CD4-positive, alpha-beta T cell treated with Interleukin-10 for 1 hour (primary cell): ENCODE measurements at regions not wholly inside any gene's neighbourhood (a gene's known extent, or its start where the extent isn't known, plus 50 kb on each side); places are given as distances from the start of the nearest gene placed in this dataset.

Source experiments
- DNase-seq: peaks from one replicate; pipeline ENCODE4 v3.0.0-alpha.2; 2020

GRCh38 chrX:45804276-45804675, 603.6 kb upstream of the DIPK2B start:
- no peak for DNase-seq

- DNase-seq = no peak
These were observed 602.8 kb upstream of the DIPK2B start for GRCh38 chrX:45803383-45803921.

DNA sequence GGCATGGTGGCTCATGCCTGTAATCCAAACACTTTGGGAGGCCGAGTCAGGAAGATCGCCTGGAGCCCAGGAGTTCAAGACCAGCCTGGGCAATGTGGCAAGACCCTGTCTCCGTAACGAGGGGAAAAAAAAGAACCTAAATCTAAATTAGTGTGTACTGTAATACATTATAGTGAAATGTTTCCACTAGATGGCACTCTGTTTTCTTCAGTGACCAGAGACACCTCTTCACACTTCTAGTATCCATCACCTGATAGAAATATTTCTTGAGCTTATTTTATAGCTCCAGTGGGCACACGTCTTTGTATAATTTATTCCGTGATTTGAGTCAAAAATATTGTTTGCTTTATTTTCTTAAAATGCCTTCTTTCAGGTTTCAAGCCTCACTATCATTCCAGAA, 600.9 kb upstream of the DIPK2B start:
- peak; percentile 57 for DNase-seq

DNA sequence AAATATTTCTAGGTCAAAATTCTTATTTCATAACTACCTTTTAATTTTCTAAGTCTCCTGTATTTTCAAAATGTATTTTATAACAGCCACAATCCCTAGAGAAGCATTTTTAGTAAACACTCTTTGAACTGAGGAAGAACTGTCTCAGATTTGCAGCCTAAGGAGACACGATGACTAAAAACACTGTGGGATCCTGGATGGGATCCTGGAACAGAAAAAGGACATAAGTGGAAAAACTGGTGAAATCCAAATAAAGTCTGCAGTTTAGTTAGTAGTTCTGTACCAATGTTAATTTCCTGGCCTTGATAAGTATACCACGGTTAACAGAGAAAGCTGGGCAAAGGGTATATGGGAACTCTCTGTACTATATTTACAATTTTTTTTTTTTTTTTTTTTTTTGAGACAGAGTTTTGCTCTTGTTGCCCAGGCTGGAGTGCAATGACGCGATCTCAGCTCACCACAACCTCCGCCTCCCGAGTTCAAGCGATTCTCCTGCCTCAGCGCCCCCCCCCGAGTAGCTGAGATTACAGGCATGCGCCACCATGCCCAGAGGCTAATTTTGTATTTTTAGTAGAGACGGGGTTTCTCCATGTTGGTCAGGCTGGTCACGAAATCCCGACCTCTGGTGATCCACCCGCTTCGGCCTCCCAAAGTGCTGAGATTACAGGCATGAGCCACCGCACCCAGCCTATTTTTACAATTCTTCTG, 600.2 kb upstream of the DIPK2B start:
- DNase-seq = peak; percentile 66

- DNase-seq = no peak
These were observed 598.9 kb upstream of the DIPK2B start for GRCh38 chrX:45799576-45799975.

DNA sequence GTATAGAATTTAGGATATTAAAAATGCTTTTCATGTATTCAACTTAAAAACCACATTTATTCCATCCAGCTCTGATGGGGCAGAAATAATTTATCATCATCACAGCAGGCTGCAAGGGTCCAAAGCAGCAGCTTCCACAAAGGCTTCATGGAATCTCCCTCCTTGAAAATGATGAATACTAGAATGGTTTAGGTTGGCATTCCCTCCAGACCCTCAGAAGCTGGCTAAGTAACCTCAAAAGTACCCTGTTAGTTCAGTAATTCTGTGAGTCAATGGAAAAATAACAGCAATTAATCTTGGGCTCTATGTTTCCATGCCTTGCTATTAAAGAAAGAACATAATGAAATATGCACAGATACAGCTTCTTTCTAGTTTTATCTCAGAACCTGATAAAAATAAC, 594.9 kb upstream of the DIPK2B start:
- no peak for DNase-seq

DNA sequence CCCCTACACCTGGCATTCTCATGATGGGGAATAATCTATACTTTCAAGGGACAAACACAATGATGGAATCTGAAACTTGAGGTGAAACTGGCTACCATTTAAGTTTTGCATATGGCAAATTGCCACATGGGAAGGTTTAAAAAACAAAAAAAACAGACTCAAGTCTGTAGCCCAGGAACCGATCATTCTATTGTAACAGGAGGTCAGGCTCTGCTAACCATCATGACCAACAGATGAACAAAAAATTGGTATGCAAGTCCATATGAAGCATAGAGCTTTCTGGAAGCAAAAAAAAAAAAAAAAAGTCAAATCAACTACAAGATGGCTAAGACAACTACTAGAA, 594.3 kb upstream of the DIPK2B start:
- no peak for DNase-seq

DNA sequence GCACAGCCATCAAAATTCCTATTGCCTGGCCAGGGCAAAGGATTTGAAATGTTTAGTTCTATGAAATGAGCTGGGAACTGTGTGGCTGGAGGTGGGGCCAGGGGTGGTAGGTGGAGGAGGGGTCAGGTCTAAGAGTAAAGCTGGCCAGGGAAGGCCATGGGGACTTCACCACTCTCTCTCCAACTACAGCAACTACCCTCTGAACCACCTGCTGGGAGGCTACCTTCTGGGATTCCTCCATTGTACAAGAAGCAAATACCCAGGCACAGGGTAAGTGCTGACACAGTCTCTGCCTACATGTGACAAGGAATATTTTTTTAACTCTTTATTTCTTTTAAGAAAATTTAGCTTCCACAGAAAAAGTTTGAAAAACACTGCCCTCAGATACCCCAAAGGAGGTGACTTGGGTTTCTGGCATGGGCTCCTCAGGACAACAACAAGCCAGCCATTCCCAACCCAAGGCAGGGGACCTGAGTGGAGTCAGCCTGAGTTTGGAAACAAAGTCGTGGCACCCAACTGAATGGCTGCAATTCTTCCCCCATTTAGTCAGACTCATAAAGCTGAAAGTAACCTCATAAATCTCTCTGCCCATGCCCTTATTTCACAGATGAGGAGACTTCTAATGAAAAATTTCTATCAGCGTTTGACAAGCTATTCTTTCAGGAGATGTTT, 593.8 kb upstream of the DIPK2B start:
- no peak for DNase-seq

GRCh38 chrX:45788941-45789348, 588.3 kb upstream of the DIPK2B start:
- DNase-seq = no peak

GRCh38 chrX:45788315-45788714, 587.6 kb upstream of the DIPK2B start:
- no peak for DNase-seq

DNA sequence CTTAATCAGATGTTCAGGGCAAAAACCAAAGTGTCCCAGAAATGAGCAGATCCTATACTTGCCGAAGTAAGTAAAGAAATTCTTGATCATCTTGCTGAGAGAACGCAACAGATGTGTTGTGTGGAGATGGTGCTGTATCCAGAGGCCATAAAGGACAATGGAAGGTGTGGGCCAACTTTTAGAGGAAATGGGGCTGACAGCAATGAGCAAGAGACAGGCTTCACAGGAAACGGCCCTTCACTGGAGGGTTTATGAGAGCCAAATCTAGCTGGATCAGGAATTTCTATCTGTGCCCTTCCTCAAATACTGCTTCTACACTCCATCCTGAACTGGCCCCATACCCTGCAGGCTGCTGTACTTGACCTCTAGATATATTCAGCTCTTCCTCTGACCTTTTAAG, 583.9 kb upstream of the DIPK2B start:
- no peak for DNase-seq

DNA sequence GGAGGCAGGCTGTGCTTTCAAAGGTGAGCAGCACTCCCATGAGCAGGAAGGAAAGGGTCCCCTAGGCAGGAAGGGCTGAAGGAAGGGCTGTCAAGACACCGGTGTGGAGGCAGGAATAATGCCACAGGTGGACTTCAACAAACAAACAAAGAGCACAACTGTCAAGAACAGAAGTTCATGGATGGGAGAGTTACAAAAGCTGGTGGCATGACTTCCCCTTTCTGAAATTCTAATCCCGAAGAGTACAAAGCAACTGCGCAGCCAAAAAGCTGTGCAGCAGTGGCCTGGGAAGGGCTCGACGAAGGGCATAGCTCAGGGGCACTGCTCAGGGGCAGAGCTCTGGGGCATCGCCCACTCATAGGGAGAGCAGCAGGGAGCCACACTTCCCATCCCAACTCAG, 582.3 kb upstream of the DIPK2B start:
- DNase-seq = no peak

DNA sequence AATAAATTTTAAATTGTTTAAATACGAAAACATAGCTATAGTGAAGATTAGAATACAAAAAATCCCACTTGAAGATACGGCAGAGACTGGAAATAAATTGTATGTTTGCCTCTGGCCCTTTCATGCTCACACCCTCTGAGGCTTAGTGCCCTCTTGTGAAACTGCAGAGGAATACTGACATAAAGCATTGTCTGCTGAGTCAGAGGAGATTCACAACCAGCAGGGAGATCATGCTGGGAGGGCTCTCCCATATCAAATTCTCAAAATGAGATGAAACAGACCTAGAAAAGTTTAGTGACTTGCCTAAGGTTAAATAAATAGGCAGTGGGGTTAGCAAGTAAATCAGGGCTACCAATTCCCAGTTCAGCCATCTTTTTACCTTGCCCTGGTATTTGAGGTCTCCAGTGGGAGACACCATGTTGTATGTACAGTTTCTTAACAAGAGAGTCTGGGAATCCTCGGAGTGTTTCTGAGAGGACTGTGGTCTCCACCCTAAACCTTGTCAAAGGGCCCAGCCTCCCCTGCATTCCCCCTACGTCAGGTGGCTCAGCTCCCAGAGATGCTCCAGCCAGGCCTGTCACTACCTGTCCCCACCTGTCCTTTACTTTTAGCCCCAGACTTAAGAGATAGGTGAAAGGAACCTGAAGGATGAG, 581.4 kb upstream of the DIPK2B start:
- DNase-seq = no peak

DNA sequence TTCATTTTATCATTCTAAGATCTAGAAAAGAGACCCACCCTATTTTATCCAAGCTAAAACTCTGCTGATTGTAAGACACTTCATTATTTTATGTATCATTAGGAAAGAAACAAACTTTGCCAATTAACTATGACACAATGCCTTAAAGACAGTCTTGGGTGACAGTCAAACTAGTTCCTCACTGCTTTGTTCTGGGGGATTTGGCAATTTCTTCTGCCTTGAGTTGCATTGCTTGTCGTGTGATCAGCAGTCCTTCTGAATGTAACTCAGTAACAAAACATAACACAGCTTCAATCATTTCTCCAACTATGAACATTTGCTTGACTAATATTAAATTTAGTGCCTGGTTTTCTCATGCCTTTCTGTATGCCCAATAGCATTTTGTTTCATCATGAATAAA, 577.9 kb upstream of the DIPK2B start:
- DNase-seq = no peak

DNA sequence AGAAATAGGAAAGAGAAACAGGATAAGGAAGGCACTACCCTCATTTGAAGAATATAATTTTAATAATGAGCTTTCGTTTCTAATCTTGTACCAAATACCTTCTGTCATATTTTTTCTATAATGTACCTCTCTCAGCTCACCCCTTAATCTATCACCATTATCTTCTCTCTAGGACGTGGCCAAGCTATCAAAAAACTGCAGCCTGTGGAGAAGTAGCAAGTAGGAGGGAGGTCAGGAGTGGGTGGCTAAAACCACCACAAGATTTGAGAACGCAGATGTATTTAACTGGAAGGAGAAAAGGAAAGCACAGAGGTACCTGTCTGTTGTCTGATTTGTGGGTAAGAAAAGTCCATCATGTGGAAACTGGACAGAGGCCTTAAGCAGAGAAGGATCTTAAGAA, 576.7 kb upstream of the DIPK2B start:
- DNase-seq = no peak

GRCh38 chrX:45775468-45775867, 574.8 kb upstream of the DIPK2B start:
- DNase-seq = no peak

GRCh38 chrX:45774961-45775360, 574.3 kb upstream of the DIPK2B start:
- DNase-seq = no peak

GRCh38 chrX:45773572-45773971, 572.9 kb upstream of the DIPK2B start:
- no peak for DNase-seq

DNA sequence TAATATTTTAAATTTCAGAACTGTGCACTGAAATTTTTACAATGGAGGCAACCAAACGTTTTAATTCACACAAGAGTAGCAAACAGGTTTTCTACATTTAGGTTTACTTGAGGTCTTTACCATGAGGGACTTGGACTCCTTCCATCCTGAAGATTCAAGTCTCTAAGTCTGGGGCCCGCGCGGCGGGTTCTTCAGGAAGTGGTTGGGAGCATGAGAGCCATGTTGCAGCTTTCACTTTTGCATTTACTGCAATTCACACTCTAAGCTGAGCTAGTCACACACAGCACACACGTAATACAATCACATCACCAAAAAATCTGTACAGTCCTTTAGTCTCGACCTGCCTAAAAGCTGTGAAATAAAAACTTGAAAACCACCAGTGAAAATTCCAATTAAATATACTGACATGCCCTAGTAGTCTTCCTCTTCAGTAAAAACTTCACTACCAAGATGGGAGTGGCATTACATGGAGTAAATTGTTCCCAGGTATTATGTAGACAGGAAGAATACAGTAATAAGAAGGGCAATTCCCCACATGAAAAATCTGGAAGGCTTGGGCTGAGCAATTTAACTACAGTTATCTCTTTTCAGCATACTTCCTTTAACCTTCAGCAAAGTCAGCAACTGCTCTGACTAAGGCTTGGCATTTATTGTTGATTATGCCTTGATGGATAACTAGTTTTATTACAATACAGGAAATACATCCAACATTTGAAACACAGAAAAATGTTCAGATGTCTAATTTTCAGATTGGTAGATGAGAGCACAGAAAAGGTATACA, 571.1 kb upstream of the DIPK2B start:
- DNase-seq = peak; percentile 75

GRCh38 chrX:45771114-45771513, 570.4 kb upstream of the DIPK2B start:
- no peak for DNase-seq

GRCh38 chrX:45769761-45770582, 569.3 kb upstream of the DIPK2B start:
- peak; percentile 73 for DNase-seq

DNA sequence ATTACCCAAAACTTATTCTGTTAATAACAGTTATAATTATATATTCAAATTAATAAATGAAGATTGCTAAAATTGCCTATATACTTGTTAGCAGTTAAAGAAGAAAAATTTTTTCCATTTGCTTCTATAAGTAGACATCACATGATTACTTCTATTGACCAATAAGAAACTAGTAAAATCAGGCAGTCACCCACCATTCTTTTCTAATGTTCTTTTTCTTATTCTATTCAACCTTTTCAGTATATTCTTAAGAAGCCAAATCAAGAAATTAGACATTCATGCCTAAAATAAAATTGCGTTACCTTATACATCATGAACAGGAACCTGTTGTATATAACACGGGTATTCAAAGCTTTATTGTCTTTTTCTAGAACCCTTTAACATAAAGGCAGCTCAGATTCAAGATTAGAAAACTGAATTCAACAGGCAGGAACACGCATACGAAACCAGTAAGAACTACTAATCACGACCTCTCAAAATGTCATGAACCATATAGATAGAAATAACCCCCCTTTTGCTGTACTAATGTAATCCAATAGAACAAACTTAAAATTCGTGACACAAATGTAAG, 568.1 kb upstream of the DIPK2B start:
- no peak for DNase-seq
